ENCODE measurements at regions not wholly inside any gene's neighbourhood (a gene's known extent, or its start where the extent isn't known, plus 50 kb on each side); places are given as distances from the start of the nearest gene placed in this dataset.

- ATAC-seq (ENCODE audit: insufficient read depth, low FRiP score): no peak
- Histone ChIP-seq H3K9ac (ENCODE audit: insufficient read depth in 1 of 2, low read length in 2 of 2) (no peak overlapping the region), H3K4me1 (ENCODE audit: control insufficient read depth in 5 of 5, insufficient read depth in 5 of 5, low read length in 5 of 5) (peaks cover 0 to 5% (median 0%) of the 10 kb centered on the region in 5 donors), H3K4me3 (no peak overlapping the region), H3K27me3 (ENCODE audit: control insufficient read depth in 3 of 3, insufficient read depth in 3 of 3, low read length in 2 of 3) (peaks cover 0 to 3% (median 3%) of the 10 kb centered on the region in 3 donors), H3K36me3 (ENCODE audit: control insufficient read depth in 4 of 4, insufficient read depth in 4 of 4, low read length in 4 of 4) (no peaks in the 10 kb centered on the region), H3K27ac (ENCODE audit: low read depth in 1 of 2, low read length in 1 of 2) (no peak overlapping the region), H3K9me3 (ENCODE audit: control insufficient read depth in 4 of 4, insufficient read depth in 3 of 4, low read length in 3 of 4) (peaks cover 0 to 3% (median 0%) of the 10 kb centered on the region in 4 donors)
- WGBS, 2 donors: 85 to 86% methylated on average over 2 of the region's 2 CpGs
- DNase-seq: no peak
- no peak for TF ChIP-seq CTCF (IDR thresholded peaks at IDR 0.05; ENCODE audit: control extremely low read depth, extremely low read depth)
Measured at GRCh38 chr2:39914949-39915348, 135.9 kb upstream of the THUMPD2 start.

- H3K9me3 ChIP-seq (ENCODE audit: control insufficient read depth in 4 of 4, insufficient read depth in 3 of 4, low read length in 3 of 4): no peaks in the 10 kb centered on the region
- no peak overlapping the region for H3K9ac ChIP-seq (ENCODE audit: insufficient read depth in 1 of 2, low read length in 2 of 2)
- DNase-seq (peak in 2 of 3 donors; percentile 85 to 88), ATAC-seq (ENCODE audit: insufficient read depth, low FRiP score) (peak; percentile 47)
- no peaks in the 10 kb centered on the region for H3K36me3 ChIP-seq (ENCODE audit: control insufficient read depth in 4 of 4, insufficient read depth in 4 of 4, low read length in 4 of 4)
- H3K27me3 ChIP-seq (ENCODE audit: control insufficient read depth in 3 of 3, insufficient read depth in 3 of 3, low read length in 2 of 3): peaks cover 0 to 4% (median 3%) of the 10 kb centered on the region in 3 donors
- H3K4me3 ChIP-seq: no peak overlapping the region
- no peak overlapping the region for H3K27ac ChIP-seq (ENCODE audit: low read depth in 1 of 2, low read length in 1 of 2)
- 36 to 45% methylated on average over 5 of the region's 5 CpGs for WGBS, 2 donors
- peak; percentile 68 for TF ChIP-seq CTCF (IDR thresholded peaks at IDR 0.05; ENCODE audit: control extremely low read depth, extremely low read depth)
- peaks cover 0 to 5% (median 0%) of the 10 kb centered on the region in 5 donors for H3K4me1 ChIP-seq (ENCODE audit: control insufficient read depth in 5 of 5, insufficient read depth in 5 of 5, low read length in 5 of 5)
Measured at GRCh38 chr2:39913648-39914461, 134.8 kb upstream of the THUMPD2 start.

DNA sequence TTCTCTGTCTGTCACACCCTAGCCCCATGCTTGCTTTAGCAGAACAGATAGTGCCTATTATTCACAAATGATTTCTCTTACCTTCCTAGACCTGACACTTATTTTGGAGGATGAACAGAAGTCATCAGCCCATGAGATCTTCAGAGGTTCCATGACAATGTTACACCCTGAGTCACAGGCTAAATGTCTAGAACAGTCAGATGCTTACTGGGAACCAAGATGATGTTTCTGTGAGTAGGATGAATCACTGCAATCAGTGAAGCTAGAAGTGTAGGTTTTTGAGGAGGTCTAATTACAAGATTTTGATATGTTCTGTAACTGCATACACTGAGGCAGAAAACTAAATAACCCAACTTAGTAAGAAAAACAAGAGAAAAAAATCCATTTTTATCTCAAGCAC is 123.0 kb upstream of the THUMPD2 start:
- ATAC-seq (ENCODE audit: insufficient read depth, low FRiP score): no peak
- H3K27me3 ChIP-seq (ENCODE audit: control insufficient read depth in 3 of 3, insufficient read depth in 3 of 3, low read length in 2 of 3): peaks cover 0 to 2% (median 0%) of the 10 kb centered on the region in 3 donors
- TF ChIP-seq CTCF (IDR thresholded peaks at IDR 0.05; ENCODE audit: control extremely low read depth, extremely low read depth): no peak
- no peak overlapping the region for H3K9ac ChIP-seq (ENCODE audit: insufficient read depth in 1 of 2, low read length in 2 of 2)
- peaks cover 0 to 6% (median 0%) of the 10 kb centered on the region in 4 donors for H3K9me3 ChIP-seq (ENCODE audit: control insufficient read depth in 4 of 4, insufficient read depth in 3 of 4, low read length in 3 of 4)
- H3K4me1 ChIP-seq (ENCODE audit: control insufficient read depth in 5 of 5, insufficient read depth in 5 of 5, low read length in 5 of 5): no peaks in the 10 kb centered on the region
- H3K4me3 ChIP-seq: no peak overlapping the region
- DNase-seq: no peak
- H3K27ac ChIP-seq (ENCODE audit: low read depth in 1 of 2, low read length in 1 of 2): no peak overlapping the region
- H3K36me3 ChIP-seq (ENCODE audit: control insufficient read depth in 4 of 4, insufficient read depth in 4 of 4, low read length in 4 of 4): no peaks in the 10 kb centered on the region

All from lung (tissue), 11 donors.